Suprapubic skin (tissue), 3 donors: ENCODE measurements at regions not wholly inside any gene's neighbourhood (a gene's known extent, or its start where the extent isn't known, plus 50 kb on each side); places are given as distances from the start of the nearest gene placed in this dataset.

Source experiments
- CTCF ChIP-seq, 2 donors: fragments of 200-600 bp in 1 of 2; fragments of 450-650 bp in 1 of 2; sonication (generic) in 1 of 2; IDR thresholded peaks; one replicate each; pipeline ENCODE4 v1.5.1; 2016 to 2019; ENCODE audit warnings: antibody characterized with exemption in 2 of 2, mild to moderate bottlenecking in 1 of 2, moderate library complexity in 1 of 2
- POLR2AphosphoS5 ChIP-seq, 3 donors: sonication (generic); formaldehyde crosslinking; IDR thresholded peaks; one replicate each; pipeline ENCODE4 v1.6.1; 2017; ENCODE audit warnings: antibody characterized with exemption in 3 of 3

GRCh38 chr10:117759266-117759665 is 216.7 kb downstream of the EMX2 start:
- TF ChIP-seq CTCF (IDR thresholded peaks at IDR 0.05) (no peak), POLR2AphosphoS5 (IDR thresholded peaks at IDR 0.05) (no peak)
